HG02678 (cell line): ENCODE measurements at regions not wholly inside any gene's neighbourhood (a gene's known extent, or its start where the extent isn't known, plus 50 kb on each side); places are given as distances from the start of the nearest gene placed in this dataset.

Experiments
- ATAC-seq: cut with Tn5 transposase; IDR thresholded peaks from one replicate; pipeline ENCODE4 v1.9.1; 2021; ENCODE audit warnings: mild to moderate bottlenecking, moderate library complexity; ENCODE audit not compliant: unreplicated experiment

GRCh38 chr1:168387781-168388760, 107.4 kb downstream of the TBX19 start:
- no peak for ATAC-seq

GRCh38 chr1:168386949-168387586, 106.4 kb downstream of the TBX19 start:
- peak; percentile 51 for ATAC-seq

- no peak for ATAC-seq
These were observed 105.8 kb downstream of the TBX19 start for GRCh38 chr1:168386492-168386891.

- ATAC-seq = no peak
These were observed 101.2 kb downstream of the TBX19 start for GRCh38 chr1:168381850-168382249.

GRCh38 chr1:168380945-168381344, 100.3 kb downstream of the TBX19 start:
- ATAC-seq = no peak

- no peak for ATAC-seq
These were observed 98.6 kb downstream of the TBX19 start for GRCh38 chr1:168379104-168379860.

- ATAC-seq = no peak
These were observed 95.1 kb downstream of the TBX19 start for GRCh38 chr1:168375566-168376300.

GRCh38 chr1:168374566-168374965, 93.9 kb downstream of the TBX19 start:
- ATAC-seq = no peak

GRCh38 chr1:168373869-168374268, 93.2 kb downstream of the TBX19 start:
- no peak for ATAC-seq

- no peak for ATAC-seq
These were observed 92.2 kb downstream of the TBX19 start for GRCh38 chr1:168372861-168373371.

- ATAC-seq = no peak
These were observed 91.6 kb downstream of the TBX19 start for GRCh38 chr1:168372307-168372706.

GRCh38 chr1:168371477-168371876, 90.8 kb downstream of the TBX19 start:
- ATAC-seq = no peak

- ATAC-seq = no peak
These were observed 89.9 kb downstream of the TBX19 start for GRCh38 chr1:168370586-168370985.

GRCh38 chr1:168369655-168370054, 89.0 kb downstream of the TBX19 start:
- no peak for ATAC-seq

- no peak for ATAC-seq
These were observed 87.5 kb downstream of the TBX19 start for GRCh38 chr1:168368131-168368530.

GRCh38 chr1:168365719-168366479, 85.2 kb downstream of the TBX19 start:
- ATAC-seq = no peak
